MCF 10A (cell line): ENCODE measurements at regions not wholly inside any gene's neighbourhood (a gene's known extent, or its start where the extent isn't known, plus 50 kb on each side); places are given as distances from the start of the nearest gene placed in this dataset.
A peak's percentile ranks its signal among the peaks of the same experiment; 100 is the strongest.

Source experiments
- BruUV-seq: library from RNA; stranded (reverse); fragments of 400-500 nt; replicated peaks from 2 replicates; lab custom pipeline; 2021; lab: Mats Ljungman, UMichigan
- CTCF ChIA-PET: fragments of 300-600 bp; sonication (Branson Sonifier 250); formaldehyde crosslinking; extraction: SDS; loops from one replicate; lab custom pipeline; 2021; ENCODE audit warnings: antibody characterized with exemption, inconsistent platforms; lab: Yijun Ruan, JAX
- POLR2A ChIA-PET: fragments of 300-600, 350-650 bp; sonication (Branson Sonifier 250); formaldehyde crosslinking; extraction: SDS; loops from one replicate; lab custom pipeline; 2020; ENCODE audit warnings: antibody characterized with exemption, inconsistent platforms; lab: Yijun Ruan, JAX
- DNase-seq: peaks from one replicate; pipeline ENCODE4 v3.0.0-alpha.2; 2018; ENCODE audit not compliant: unreplicated experiment
- H3K27ac Mint-ChIP-seq: one replicate; pipeline ENCODE4 v1.8.0; 2022; ENCODE audit warnings: mild to moderate bottlenecking, low read depth, mixed read lengths; ENCODE audit not compliant: unreplicated experiment
- H3K27me3 Mint-ChIP-seq: one replicate; pipeline ENCODE4 v1.8.0; 2022; ENCODE audit warnings: mixed read lengths; ENCODE audit not compliant: insufficient read depth, unreplicated experiment
- H3K36me3 Mint-ChIP-seq: one replicate; pipeline ENCODE4 v1.8.0; 2022; ENCODE audit warnings: mild to moderate bottlenecking, moderate library complexity, mixed read lengths; ENCODE audit not compliant: insufficient read depth, unreplicated experiment
- H3K4me1 Mint-ChIP-seq: one replicate; pipeline ENCODE4 v1.8.0; 2022; ENCODE audit warnings: mixed read lengths; ENCODE audit not compliant: insufficient read depth, unreplicated experiment
- H3K4me3 Mint-ChIP-seq: one replicate; pipeline ENCODE4 v1.8.0; 2022; ENCODE audit warnings: mild to moderate bottlenecking, moderate library complexity, mixed read lengths; ENCODE audit not compliant: unreplicated experiment
- H3K9me3 Mint-ChIP-seq: one replicate; pipeline ENCODE4 v1.8.0; 2022; ENCODE audit warnings: mixed read lengths; ENCODE audit not compliant: unreplicated experiment
- CTCF ChIP-seq: fragments of 200-600 bp; IDR thresholded peaks from one replicate; pipeline ENCODE4 v1.8.0; 2022; ENCODE audit warnings: antibody characterized with exemption, mild to moderate bottlenecking; ENCODE audit not compliant: unreplicated experiment
- intact Hi-C: fragments of 100-400 bp; cut with micrococcal nuclease; formaldehyde crosslinking; loops from 2 replicates; pipeline ENCODE4 v1.14.1; 2022

DNA sequence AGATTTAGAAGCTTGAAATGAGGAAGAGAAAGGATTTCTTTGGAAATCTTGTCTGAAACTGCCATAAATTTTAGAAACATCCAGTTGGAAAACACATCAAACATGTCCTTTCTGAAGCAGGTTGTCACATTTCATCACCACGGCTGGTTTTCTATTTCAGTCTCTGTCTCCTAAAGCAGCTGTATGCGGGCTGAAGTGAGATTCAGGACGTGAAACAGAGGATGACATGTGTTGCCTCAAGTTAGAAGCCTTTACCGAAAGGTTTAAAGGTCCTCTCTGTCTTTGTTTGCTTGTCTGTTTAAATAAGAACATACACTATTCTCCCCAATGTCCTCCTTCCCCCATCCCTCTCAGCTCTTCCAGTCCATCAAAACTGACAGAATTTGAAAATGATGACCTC is 141.9 kb downstream of the SQOR start:
- H3K36me3 Mint-ChIP-seq = no peaks in the 10 kb centered on the region
- POLR2A ChIA-PET = interaction anchor here (0.5 kb wide), 1 partner anchor 77 kb away, joined by 3 read pairs; no protein-coding TSS in a partner anchor
- intact Hi-C loops = no loop called here
- TF ChIP-seq CTCF = no peak
- H3K4me3 Mint-ChIP-seq = no peak overlapping the region
- H3K27ac Mint-ChIP-seq = no peak overlapping the region
- H3K9me3 Mint-ChIP-seq = no peaks in the 10 kb centered on the region
- CTCF ChIA-PET = interaction anchor here (0.6 to 1.5 kb wide), 3 partner anchors 15 to 71 kb away, joined by 4 read pairs; no protein-coding TSS in a partner anchor
- peaks cover 13% of the 10 kb centered on the region for H3K4me1 Mint-ChIP-seq
- no TSS peak for BruUV-seq
- H3K27me3 Mint-ChIP-seq = no peaks in the 10 kb centered on the region
- DNase-seq = no peak

- no peak for TF ChIP-seq CTCF
- no peaks in the 10 kb centered on the region for H3K9me3 Mint-ChIP-seq
- H3K4me1 Mint-ChIP-seq = peaks cover 13% of the 10 kb centered on the region
- no peaks in the 10 kb centered on the region for H3K36me3 Mint-ChIP-seq
- CTCF ChIA-PET = interaction anchor here (0.6 kb wide), 1 partner anchor 62 kb away, joined by 3 read pairs; no protein-coding TSS in a partner anchor
- POLR2A ChIA-PET = no interaction called here
- no peak overlapping the region for H3K27ac Mint-ChIP-seq
- no peak for DNase-seq
- H3K4me3 Mint-ChIP-seq = no peak overlapping the region
- intact Hi-C loops = no loop called here
- BruUV-seq = no TSS peak
- no peaks in the 10 kb centered on the region for H3K27me3 Mint-ChIP-seq
Measured at GRCh38 chr15:45777781-45778180, 143.0 kb downstream of the SQOR start.

DNA sequence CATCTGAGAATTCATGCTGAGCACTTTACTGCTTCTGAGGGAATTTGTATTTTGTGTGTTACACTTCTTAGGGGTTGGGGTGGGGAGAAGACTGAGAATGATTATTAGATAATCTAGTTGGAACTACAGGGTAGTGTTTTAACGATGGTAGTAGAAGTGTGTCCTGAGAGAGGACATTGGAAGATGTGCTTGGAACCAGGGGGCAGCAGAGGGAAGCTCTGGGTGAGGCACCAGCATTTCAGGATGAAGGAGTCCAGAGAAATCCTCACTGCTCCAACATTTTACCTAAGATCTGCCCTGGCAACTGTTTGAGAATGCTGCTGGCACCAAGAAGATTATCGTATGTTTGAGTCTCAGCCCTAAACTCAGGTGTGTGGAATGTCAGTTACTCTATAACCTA is 145.5 kb downstream of the SQOR start:
- DNase-seq = no peak
- no peaks in the 10 kb centered on the region for H3K36me3 Mint-ChIP-seq
- POLR2A ChIA-PET = no interaction called here
- CTCF ChIA-PET = interaction anchor here (0.7 to 1.7 kb wide), 3 partner anchors 8 to 16 kb away, joined by 3 to 5 read pairs (median 4); no protein-coding TSS in a partner anchor
- H3K4me3 Mint-ChIP-seq = no peak overlapping the region
- H3K4me1 Mint-ChIP-seq = peaks cover 8% of the 10 kb centered on the region
- TF ChIP-seq CTCF = no peak
- H3K27ac Mint-ChIP-seq = no peak overlapping the region
- no peaks in the 10 kb centered on the region for H3K27me3 Mint-ChIP-seq
- BruUV-seq = no TSS peak
- no peaks in the 10 kb centered on the region for H3K9me3 Mint-ChIP-seq
- intact Hi-C loops = no loop called here

DNA sequence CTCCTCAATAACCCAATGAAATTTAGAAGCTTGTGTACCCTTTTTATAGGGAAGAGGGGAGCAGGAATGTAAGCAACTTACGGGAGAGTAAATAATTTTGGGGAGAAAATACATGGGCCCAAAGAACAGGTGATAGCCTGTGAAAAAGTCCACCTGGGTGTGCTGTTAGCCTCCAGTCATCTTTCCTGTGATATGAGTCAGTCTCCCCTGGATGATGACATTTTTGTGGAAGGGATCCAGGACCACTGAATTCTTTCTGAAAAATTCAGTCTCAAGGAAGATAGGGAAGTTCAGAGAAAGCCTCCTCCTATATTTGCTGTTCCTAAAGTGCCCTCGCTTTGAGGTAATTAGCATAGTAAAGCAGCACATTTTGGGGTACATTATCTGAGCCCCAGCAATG is 149.8 kb downstream of the SQOR start:
- Mint-ChIP-seq H3K27ac (no peak overlapping the region), H3K9me3 (no peaks in the 10 kb centered on the region), H3K4me1 (peaks cover 8% of the 10 kb centered on the region), H3K27me3 (no peaks in the 10 kb centered on the region), H3K4me3 (no peak overlapping the region), H3K36me3 (no peaks in the 10 kb centered on the region)
- intact Hi-C loops = no loop called here
- ChIA-PET CTCF (interaction anchor here (3.4 kb wide), 1 partner anchor 11 kb away, joined by 17 read pairs; no protein-coding TSS in a partner anchor), POLR2A (interaction anchor here (0.6 kb wide), 1 partner anchor 79 kb away, joined by 3 read pairs; no protein-coding TSS in a partner anchor)
- peak; percentile 21 for DNase-seq
- no peak for TF ChIP-seq CTCF
- BruUV-seq = no TSS peak
